Keratinocyte (primary cell): ENCODE measurements at regions not wholly inside any gene's neighbourhood (a gene's known extent, or its start where the extent isn't known, plus 50 kb on each side); places are given as distances from the start of the nearest gene placed in this dataset.
"Not testable (repeated sequence)": the region's sequence is repeated elsewhere in the genome, so short reads cannot be mapped to it uniquely, and the experiment has no call there.

ENCODE experiments used
- DNase-seq: peaks from one replicate; pipeline ENCODE4 v3.0.0-alpha.2; 2011; ENCODE audit warnings: low read depth, missing footprints, low spot score
- FAIRE-seq: peaks from 2 replicates; lab custom pipeline; 2011; peaks lifted over from hg19 to GRCh38; lab: Jason Lieb, UNC
- H2AFZ ChIP-seq: 2 replicates; pipeline ENCODE4 v1.6.0; 2012; ENCODE audit warnings: low read length, control low read depth, inconsistent platforms; ENCODE audit not compliant: control insufficient read depth
- H3K27ac ChIP-seq: 2 replicates; pipeline ENCODE4 v1.5.1; 2011; ENCODE audit warnings: low read length; ENCODE audit not compliant: control insufficient read depth, insufficient read depth
- H3K27me3 ChIP-seq: 3 replicates; pipeline ENCODE4 v1.6.0; 2011; ENCODE audit warnings: low read length; ENCODE audit not compliant: control insufficient read depth, insufficient read depth; ENCODE audit errors: extremely low read depth
- H3K36me3 ChIP-seq, 2 experiments: 2 replicates in 1 of 2; 3 replicates in 1 of 2; pipeline ENCODE4 v1.5.1; 2011; ENCODE audit warnings: low read length in 2 of 2, mild to moderate bottlenecking in 1 of 2; ENCODE audit not compliant: control insufficient read depth in 2 of 2, insufficient read depth in 2 of 2; ENCODE audit errors: extremely low read depth in 1 of 2
- H3K4me1 ChIP-seq: 3 replicates; pipeline ENCODE4 v1.5.1; 2011; ENCODE audit warnings: low read length; ENCODE audit not compliant: control insufficient read depth, insufficient read depth; ENCODE audit errors: extremely low read depth
- H3K4me2 ChIP-seq: 3 replicates; pipeline ENCODE4 v1.6.0; 2011; ENCODE audit warnings: low read depth, low read length; ENCODE audit not compliant: control insufficient read depth, insufficient read depth; ENCODE audit errors: extremely low read depth
- H3K4me3 ChIP-seq, 3 experiments: fragments of 200-600 bp in 1 of 3; sonication (generic) in 1 of 3; 2 replicates in 2 of 3; 3 replicates in 1 of 3; pipeline ENCODE4 v1.5.1; 2011 to 2016; ENCODE audit warnings: low read length in 3 of 3, mild to moderate bottlenecking in 3 of 3, control low read depth in 2 of 3, inconsistent platforms in 1 of 3, low read depth in 1 of 3, mixed read lengths in 1 of 3, mixed run types in 1 of 3, moderate library complexity in 1 of 3; ENCODE audit not compliant: control insufficient read depth in 2 of 3, insufficient read depth in 2 of 3; ENCODE audit errors: extremely low read depth in 1 of 3
- H3K79me2 ChIP-seq: 2 replicates; pipeline ENCODE4 v1.6.0; 2012; ENCODE audit warnings: low read length; ENCODE audit not compliant: control insufficient read depth, insufficient read depth
- H3K9ac ChIP-seq: 3 replicates; pipeline ENCODE4 v1.6.0; 2011; ENCODE audit warnings: low read length; ENCODE audit not compliant: control insufficient read depth, insufficient read depth; ENCODE audit errors: extremely low read depth
- H3K9me1 ChIP-seq: 3 replicates; pipeline ENCODE4 v1.6.0; 2011; ENCODE audit warnings: low read length; ENCODE audit not compliant: control insufficient read depth, insufficient read depth; ENCODE audit errors: extremely low read depth
- H3K9me3 ChIP-seq: 2 replicates; pipeline ENCODE4 v1.5.1; 2012; ENCODE audit warnings: low read depth, low read length; ENCODE audit not compliant: control insufficient read depth
- H4K20me1 ChIP-seq: 3 replicates; pipeline ENCODE4 v1.6.0; 2011; ENCODE audit warnings: low read length; ENCODE audit not compliant: control insufficient read depth, insufficient read depth; ENCODE audit errors: extremely low read depth
- EZH2 ChIP-seq: IDR thresholded peaks from one replicate; pipeline ENCODE4 v1.6.1; 2012; ENCODE audit warnings: inconsistent platforms, mild to moderate bottlenecking, low read length, moderate library complexity
- dilution Hi-C: fragments of 300-500 bp; cut with MboI; formaldehyde crosslinking; loops from one replicate; pipeline ENCODE4 v1.7.0; 2020; ENCODE audit warnings: low sequenced_read_pairs; ENCODE audit not compliant: extremely low pct_ligation_motif_present
- TF ChIP-seq, protein P1 (sequence below), 3 experiments: IDR thresholded peaks in 1 of 3; conservative IDR thresholded peaks in 1 of 3; optimal IDR thresholded peaks in 1 of 3; 2 replicates in 2 of 3; 3 replicates in 1 of 3; pipeline versions ENCODE3 to v1.5.1; 2011; ENCODE audit warnings: low read length in 3 of 3, mild to moderate bottlenecking in 3 of 3, moderate library complexity in 2 of 3, control low read depth in 1 of 3, inconsistent platforms in 1 of 3; ENCODE audit not compliant: insufficient read depth in 2 of 3; ENCODE audit errors: extremely low read depth in 1 of 3

- H3K36me3 ChIP-seq = no peaks in the 10 kb centered on the region
Observed at GRCh38 chr10:22779331-22780019, 65.1 kb upstream of the PIP4K2A start.

DNA sequence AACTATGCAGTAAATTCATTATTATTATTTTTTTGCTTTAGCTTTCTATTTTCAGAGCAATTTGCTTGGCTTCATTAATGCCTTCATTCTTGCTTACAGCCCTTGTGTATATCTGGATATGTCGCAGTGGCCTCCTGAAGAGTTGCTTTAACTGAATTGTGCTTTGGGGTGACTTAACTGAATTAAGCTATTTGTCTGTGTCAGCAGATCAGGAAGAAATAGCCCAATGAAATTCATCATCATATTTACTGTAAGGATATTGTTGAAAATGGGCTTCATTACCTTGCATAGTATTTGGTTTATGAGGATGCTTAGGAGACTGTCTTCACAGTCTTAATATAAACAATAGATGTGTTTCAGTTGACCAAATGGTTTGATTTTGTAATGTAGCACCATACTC lies 59.7 kb upstream of the PIP4K2A start:
- no peaks in the 10 kb centered on the region for H3K36me3 ChIP-seq
- H3K9ac ChIP-seq = no peak overlapping the region
- H4K20me1 ChIP-seq = no peaks in the 10 kb centered on the region
- no peak overlapping the region for H2AFZ ChIP-seq
- H3K9me1 ChIP-seq = no peaks in the 10 kb centered on the region
- no peak overlapping the region for H3K4me2 ChIP-seq
- no peak overlapping the region for H3K4me3 ChIP-seq
- DNase-seq (no peak), FAIRE-seq (no peak)
- no peaks in the 10 kb centered on the region for H3K27me3 ChIP-seq
- TF ChIP-seq EZH2 = no peak
- TF ChIP-seq, protein P1, sequence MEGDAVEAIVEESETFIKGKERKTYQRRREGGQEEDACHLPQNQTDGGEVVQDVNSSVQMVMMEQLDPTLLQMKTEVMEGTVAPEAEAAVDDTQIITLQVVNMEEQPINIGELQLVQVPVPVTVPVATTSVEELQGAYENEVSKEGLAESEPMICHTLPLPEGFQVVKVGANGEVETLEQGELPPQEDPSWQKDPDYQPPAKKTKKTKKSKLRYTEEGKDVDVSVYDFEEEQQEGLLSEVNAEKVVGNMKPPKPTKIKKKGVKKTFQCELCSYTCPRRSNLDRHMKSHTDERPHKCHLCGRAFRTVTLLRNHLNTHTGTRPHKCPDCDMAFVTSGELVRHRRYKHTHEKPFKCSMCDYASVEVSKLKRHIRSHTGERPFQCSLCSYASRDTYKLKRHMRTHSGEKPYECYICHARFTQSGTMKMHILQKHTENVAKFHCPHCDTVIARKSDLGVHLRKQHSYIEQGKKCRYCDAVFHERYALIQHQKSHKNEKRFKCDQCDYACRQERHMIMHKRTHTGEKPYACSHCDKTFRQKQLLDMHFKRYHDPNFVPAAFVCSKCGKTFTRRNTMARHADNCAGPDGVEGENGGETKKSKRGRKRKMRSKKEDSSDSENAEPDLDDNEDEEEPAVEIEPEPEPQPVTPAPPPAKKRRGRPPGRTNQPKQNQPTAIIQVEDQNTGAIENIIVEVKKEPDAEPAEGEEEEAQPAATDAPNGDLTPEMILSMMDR (optimal IDR thresholded peaks at IDR 0.05 in 1 of 3, IDR thresholded peaks at IDR 0.05 in 1 of 3, conservative IDR thresholded peaks at IDR 0.05 in 1 of 3; ENCODE audit: extremely low read depth in 1 of 3, insufficient read depth in 2 of 3, low read length in 3 of 3) = no peak
- no peaks in the 10 kb centered on the region for H3K4me1 ChIP-seq
- no peaks in the 10 kb centered on the region for H3K79me2 ChIP-seq
- dilution Hi-C loops = no loop called here
- H3K27ac ChIP-seq = no peak overlapping the region
- H3K9me3 ChIP-seq = no peaks in the 10 kb centered on the region

More at GRCh38 chr10:22779331-22780019, 65.1 kb upstream of the PIP4K2A start:
- no peak overlapping the region for H3K9ac ChIP-seq
- H3K4me3 ChIP-seq = no peak overlapping the region
- no peaks in the 10 kb centered on the region for H3K9me1 ChIP-seq
- no peaks in the 10 kb centered on the region for H4K20me1 ChIP-seq
- DNase-seq = no peak
- TF ChIP-seq EZH2 = no peak
- TF ChIP-seq, protein P1 (optimal IDR thresholded peaks at IDR 0.05 in 1 of 3, IDR thresholded peaks at IDR 0.05 in 1 of 3, conservative IDR thresholded peaks at IDR 0.05 in 1 of 3; ENCODE audit: extremely low read depth in 1 of 3, insufficient read depth in 2 of 3, low read length in 3 of 3) = no peak
- no peaks in the 10 kb centered on the region for H3K27me3 ChIP-seq
- H2AFZ ChIP-seq = no peak overlapping the region
- H3K4me2 ChIP-seq = no peak overlapping the region
- dilution Hi-C loops = no loop called here
- no peaks in the 10 kb centered on the region for H3K9me3 ChIP-seq
- H3K79me2 ChIP-seq = no peaks in the 10 kb centered on the region
- no peak for FAIRE-seq
- no peaks in the 10 kb centered on the region for H3K4me1 ChIP-seq
- no peak overlapping the region for H3K27ac ChIP-seq

DNA sequence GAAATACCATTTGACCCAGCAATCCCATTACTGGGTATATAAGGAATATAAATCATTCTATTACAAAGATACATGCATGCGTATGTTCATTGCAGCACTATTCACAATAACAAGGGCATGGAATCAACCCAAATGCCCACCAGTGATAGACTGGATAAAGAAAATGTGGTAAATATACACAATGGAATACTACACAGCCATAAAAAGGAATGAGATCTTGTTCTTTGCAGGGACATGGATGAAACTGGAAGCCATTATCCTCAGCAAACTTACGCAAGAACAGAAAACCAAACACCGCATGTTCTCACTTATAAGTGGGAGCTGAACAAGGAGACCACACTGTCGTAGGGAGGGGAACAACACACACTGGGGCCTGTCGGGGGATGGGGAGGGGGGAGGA lies 57.3 kb upstream of the PIP4K2A start:
- H3K4me3 ChIP-seq, H4K20me1 ChIP-seq, DNase-seq, dilution Hi-C loops, H3K4me1 ChIP-seq, H3K27ac ChIP-seq, H2AFZ ChIP-seq, H3K36me3 ChIP-seq, H3K9me1 ChIP-seq, FAIRE-seq, H3K27me3 ChIP-seq, H3K4me2 ChIP-seq, H3K9me3 ChIP-seq, H3K9ac ChIP-seq, H3K79me2 ChIP-seq: not testable (repeated sequence)
